NB4 (cell line): ENCODE measurements at regions not wholly inside any gene's neighbourhood (a gene's known extent, or its start where the extent isn't known, plus 50 kb on each side); places are given as distances from the start of the nearest gene placed in this dataset.

ENCODE experiments used
- DNase-seq: peaks from one replicate; pipeline ENCODE4 v3.0.0; 2010; ENCODE audit warnings: low read depth
- H3K4me3 ChIP-seq: one replicate; pipeline ENCODE4 v1.5.1; 2011; ENCODE audit warnings: mild to moderate bottlenecking, low read depth, low read length, moderate library complexity
- MYC ChIP-seq: IDR thresholded peaks from 2 replicates; pipeline ENCODE4 v1.6.1; 2011; ENCODE audit warnings: low read depth, low read length
- POLR2A ChIP-seq: IDR thresholded peaks from 2 replicates; pipeline ENCODE4 v1.6.1; 2011; ENCODE audit warnings: mild to moderate bottlenecking; ENCODE audit not compliant: insufficient read length; ENCODE audit errors: extremely low read depth
- TF ChIP-seq, protein P1 (sequence below): IDR thresholded peaks from one replicate; pipeline ENCODE4 v1.5.1; 2012; ENCODE audit warnings: low read depth, low read length
- TF ChIP-seq, protein P2 (sequence below): IDR thresholded peaks from 2 replicates; pipeline ENCODE4 v1.6.1; 2011; ENCODE audit warnings: low read depth, low read length

DNA sequence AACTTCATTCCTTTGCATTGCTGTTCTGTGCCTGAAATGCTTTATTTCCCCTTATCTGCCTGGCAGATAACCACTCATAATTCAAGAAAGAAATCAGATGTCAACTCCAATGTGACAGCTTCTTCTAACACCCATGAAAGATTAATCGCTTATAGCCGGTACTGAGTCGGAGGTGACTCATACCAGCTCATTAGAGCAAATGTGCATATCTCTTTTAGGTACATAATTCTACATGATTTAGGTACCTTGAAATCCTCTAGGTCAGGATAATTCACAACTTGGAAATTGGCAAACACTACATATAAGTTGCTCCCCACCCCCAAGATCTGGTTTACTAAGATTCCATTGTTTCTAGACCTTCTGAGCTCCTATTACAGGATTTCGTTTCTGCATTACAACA is 554.4 kb upstream of the SORCS1 start:
- H3K4me3 ChIP-seq, result no peak overlapping the region
- TF ChIP-seq MYC (no peak), POLR2A (no peak)
- TF ChIP-seq, protein P1, sequence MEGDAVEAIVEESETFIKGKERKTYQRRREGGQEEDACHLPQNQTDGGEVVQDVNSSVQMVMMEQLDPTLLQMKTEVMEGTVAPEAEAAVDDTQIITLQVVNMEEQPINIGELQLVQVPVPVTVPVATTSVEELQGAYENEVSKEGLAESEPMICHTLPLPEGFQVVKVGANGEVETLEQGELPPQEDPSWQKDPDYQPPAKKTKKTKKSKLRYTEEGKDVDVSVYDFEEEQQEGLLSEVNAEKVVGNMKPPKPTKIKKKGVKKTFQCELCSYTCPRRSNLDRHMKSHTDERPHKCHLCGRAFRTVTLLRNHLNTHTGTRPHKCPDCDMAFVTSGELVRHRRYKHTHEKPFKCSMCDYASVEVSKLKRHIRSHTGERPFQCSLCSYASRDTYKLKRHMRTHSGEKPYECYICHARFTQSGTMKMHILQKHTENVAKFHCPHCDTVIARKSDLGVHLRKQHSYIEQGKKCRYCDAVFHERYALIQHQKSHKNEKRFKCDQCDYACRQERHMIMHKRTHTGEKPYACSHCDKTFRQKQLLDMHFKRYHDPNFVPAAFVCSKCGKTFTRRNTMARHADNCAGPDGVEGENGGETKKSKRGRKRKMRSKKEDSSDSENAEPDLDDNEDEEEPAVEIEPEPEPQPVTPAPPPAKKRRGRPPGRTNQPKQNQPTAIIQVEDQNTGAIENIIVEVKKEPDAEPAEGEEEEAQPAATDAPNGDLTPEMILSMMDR, result no peak
- TF ChIP-seq, protein P2, sequence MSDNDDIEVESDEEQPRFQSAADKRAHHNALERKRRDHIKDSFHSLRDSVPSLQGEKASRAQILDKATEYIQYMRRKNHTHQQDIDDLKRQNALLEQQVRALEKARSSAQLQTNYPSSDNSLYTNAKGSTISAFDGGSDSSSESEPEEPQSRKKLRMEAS, result no peak
- DNase-seq, result no peak

DNA sequence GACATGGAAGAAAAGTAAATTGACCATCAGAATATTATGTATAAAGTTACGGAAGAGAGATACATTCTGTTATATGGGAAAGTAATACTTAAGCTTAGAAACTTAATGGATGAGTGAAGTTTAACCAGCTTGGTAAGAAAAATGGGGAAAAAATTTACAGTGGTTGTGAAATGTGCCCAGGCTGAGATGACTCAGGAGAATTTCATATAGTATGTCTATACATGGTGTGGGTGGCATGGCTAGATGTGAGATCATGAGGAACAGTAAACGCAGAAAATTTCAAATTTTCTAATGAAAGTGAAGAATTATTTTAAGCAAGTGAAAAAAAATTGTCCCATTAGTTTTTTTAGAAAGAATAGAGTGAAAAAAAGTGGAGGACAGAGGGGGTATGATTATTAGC is 552.5 kb upstream of the SORCS1 start:
- no peak for TF ChIP-seq POLR2A
- TF ChIP-seq, protein P2, result no peak
- TF ChIP-seq MYC, result no peak
- TF ChIP-seq, protein P1, result no peak
- H3K4me3 ChIP-seq, result no peak overlapping the region
- DNase-seq, result no peak

DNA sequence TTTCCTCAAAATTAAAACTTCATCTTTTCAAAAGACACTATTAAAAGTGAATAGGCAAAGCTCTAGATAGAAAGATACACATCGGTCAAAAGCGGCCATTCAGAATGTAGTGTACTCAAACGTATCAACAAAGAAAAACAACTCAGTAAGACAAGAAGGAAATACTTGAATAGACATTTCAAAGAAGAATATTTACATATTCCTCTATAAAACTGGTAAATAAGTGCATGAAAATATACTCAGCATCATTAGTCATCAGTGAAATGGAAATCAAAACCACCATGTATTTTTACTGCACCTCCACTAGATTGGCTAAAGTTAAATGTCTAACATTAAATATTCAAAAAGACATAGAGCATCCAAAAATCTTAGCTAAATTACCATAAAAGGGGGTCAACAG is 551.1 kb upstream of the SORCS1 start:
- no peak for DNase-seq
- no peak overlapping the region for H3K4me3 ChIP-seq
- TF ChIP-seq POLR2A, result no peak
- TF ChIP-seq, protein P1, result no peak

DNA sequence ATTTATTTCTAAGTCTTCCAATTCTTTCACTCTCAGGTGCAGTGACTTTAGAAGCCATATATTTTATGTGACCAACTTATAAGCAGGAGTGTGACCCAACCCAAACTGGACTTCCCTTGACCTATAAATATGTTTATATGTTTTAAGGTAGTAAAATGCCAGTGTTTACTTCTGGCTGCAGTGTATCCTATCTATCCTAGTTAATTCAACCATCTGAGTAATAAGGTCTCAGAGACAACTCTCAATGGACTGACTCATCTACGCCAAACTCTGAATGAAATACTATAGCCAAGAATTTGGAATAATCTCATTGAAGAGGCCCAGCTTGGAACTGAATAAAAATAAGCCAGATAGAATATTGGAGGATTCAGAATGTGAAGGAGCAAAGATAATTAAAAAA is 544.5 kb upstream of the SORCS1 start:
- no peak overlapping the region for H3K4me3 ChIP-seq
- TF ChIP-seq POLR2A (no peak), MYC (no peak)
- TF ChIP-seq, protein P2, result no peak

DNA sequence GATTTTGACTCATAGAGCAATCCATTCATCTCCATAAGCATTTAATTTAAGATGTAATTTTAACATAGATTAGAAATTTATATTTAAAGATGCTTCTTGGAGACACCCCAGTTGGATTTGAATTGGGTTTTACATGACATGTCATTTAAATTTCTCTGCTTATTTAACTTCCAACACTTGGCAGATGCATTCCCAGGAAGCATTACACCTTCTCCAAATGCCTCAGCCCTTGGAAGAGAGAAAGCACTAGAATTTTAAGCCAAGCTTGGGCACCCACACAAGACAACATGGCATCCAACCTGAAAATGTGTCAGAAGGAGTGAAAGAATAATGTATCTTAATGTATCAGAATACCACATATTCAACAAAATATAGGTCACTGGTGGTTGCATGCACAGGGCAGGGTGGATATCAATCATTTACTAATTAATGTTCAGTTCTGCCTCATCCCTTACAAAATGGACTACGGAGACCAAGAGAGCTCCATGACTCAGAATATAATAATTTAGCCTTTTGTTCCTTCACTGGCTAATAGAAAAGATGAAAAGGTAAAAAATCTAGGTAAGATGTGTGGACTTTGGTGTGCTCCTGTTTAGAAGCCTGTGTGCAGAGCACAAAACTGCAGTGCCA is 541.7 kb upstream of the SORCS1 start:
- TF ChIP-seq, protein P1, result no peak
- TF ChIP-seq, protein P2, result no peak
- no peak for TF ChIP-seq MYC
- no peak for TF ChIP-seq POLR2A
- H3K4me3 ChIP-seq, result no peak overlapping the region
- DNase-seq, result no peak

More for the DNA sequence above, 544.5 kb upstream of the SORCS1 start:
- no peak for DNase-seq

DNA sequence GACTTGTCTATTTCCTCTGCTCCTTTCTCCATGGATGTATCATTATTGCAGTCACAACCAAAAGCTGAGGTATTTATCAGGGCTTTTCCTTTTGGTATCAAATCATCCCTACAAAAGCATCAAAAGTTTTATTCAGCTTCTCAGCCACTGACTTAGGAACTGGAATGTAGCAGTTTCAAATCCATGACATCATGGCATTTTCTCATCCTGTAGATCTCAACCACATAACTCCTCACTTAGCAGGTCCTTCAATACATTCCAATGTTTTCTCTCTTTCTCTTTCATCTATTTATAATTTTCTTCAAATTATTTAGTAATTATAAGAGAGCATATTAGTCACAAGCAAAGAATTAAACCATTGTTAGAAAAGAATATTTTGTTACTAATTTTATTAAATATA is 537.4 kb upstream of the SORCS1 start:
- DNase-seq, result no peak
- TF ChIP-seq POLR2A (no peak), MYC (no peak)
- TF ChIP-seq, protein P2, result no peak
- TF ChIP-seq, protein P1, result no peak
- no peak overlapping the region for H3K4me3 ChIP-seq
